ENCODE measurements at regions not wholly inside any gene's neighbourhood (a gene's known extent, or its start where the extent isn't known, plus 50 kb on each side); places are given as distances from the start of the nearest gene placed in this dataset.

DNA sequence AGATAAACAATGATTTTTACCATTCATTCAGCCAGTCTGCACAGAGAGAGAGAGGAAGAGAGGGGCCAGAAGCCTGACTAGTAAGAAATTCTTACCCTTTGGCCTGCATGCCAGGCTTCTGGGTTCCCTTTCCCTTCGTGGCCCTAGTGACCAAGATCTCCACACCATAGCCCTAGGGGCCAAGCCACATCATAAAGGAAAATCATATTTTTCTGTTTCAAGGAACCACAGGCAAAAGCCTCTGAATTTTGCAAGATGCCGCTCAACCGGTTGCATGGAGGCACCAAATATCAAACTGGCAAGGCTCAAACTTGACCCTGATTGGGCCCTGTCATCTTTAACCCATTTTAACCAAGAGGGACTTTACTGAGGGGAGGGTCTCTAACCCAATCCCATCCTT lies 103.1 kb upstream of the SOX13 start:
- TF ChIP-seq, protein P1, sequence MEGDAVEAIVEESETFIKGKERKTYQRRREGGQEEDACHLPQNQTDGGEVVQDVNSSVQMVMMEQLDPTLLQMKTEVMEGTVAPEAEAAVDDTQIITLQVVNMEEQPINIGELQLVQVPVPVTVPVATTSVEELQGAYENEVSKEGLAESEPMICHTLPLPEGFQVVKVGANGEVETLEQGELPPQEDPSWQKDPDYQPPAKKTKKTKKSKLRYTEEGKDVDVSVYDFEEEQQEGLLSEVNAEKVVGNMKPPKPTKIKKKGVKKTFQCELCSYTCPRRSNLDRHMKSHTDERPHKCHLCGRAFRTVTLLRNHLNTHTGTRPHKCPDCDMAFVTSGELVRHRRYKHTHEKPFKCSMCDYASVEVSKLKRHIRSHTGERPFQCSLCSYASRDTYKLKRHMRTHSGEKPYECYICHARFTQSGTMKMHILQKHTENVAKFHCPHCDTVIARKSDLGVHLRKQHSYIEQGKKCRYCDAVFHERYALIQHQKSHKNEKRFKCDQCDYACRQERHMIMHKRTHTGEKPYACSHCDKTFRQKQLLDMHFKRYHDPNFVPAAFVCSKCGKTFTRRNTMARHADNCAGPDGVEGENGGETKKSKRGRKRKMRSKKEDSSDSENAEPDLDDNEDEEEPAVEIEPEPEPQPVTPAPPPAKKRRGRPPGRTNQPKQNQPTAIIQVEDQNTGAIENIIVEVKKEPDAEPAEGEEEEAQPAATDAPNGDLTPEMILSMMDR (IDR thresholded peaks at IDR 0.05 in 8 of 11, conservative IDR thresholded peaks at IDR 0.05 in 3 of 11): no peak
- no peak for TF ChIP-seq POLR2A (IDR thresholded peaks at IDR 0.05)
- TF ChIP-seq POLR2AphosphoS5 (IDR thresholded peaks at IDR 0.05): no peak
